HepG2 (cell line): ENCODE measurements at regions not wholly inside any gene's neighbourhood (a gene's known extent, or its start where the extent isn't known, plus 50 kb on each side); places are given as distances from the start of the nearest gene placed in this dataset.

Source experiments
- ATAC-seq: fragments of 200-7000 bp; cut with Tn5 transposase; 3 replicates; pipeline ENCODE4 v1.9.1; 2020; ENCODE audit warnings: mild to moderate bottlenecking, moderate library complexity
- BruUV-seq: library from RNA; stranded (reverse); fragments of 400-500 nt; replicated peaks from 2 replicates; lab custom pipeline; 2021; lab: Mats Ljungman, UMichigan
- CTCF ChIA-PET: fragments of 300-600 bp; formaldehyde crosslinking; extraction: SDS; loops from one replicate; lab custom pipeline; 2021; ENCODE audit warnings: low total read pairs, inconsistent platforms, low intra/inter-chr PET ratio; lab: Yijun Ruan, JAX
- POLR2A ChIA-PET: fragments of 350-600 bp; sonication (Branson Sonifier 250); formaldehyde crosslinking; loops from one replicate; lab custom pipeline; 2020; ENCODE audit warnings: antibody characterized with exemption, inconsistent platforms; lab: Yijun Ruan, JAX
- DNase-seq: peaks from one replicate; pipeline ENCODE4 v3.0.0-alpha.2; 2015; ENCODE audit warnings: low spot score
- FAIRE-seq: peaks from 3 replicates; lab custom pipeline; 2011; peaks lifted over from hg19 to GRCh38; lab: Jason Lieb, UNC
- H2AFZ ChIP-seq: one replicate; pipeline ENCODE4 v1.6.1; 2011; ENCODE audit warnings: low read length, inconsistent platforms
- H3K27ac ChIP-seq: fragments of 300-600 bp; 3 replicates; pipeline ENCODE4 v1.8.0; 2011; ENCODE audit warnings: mixed run types, mild to moderate bottlenecking, mixed read lengths, low read length, inconsistent platforms; ENCODE audit not compliant: insufficient read depth; ENCODE audit errors: extremely low read length
- H3K27me3 ChIP-seq, 2 experiments: fragments of 200-600 bp in 1 of 2; 2 replicates in 1 of 2; 3 replicates in 1 of 2; pipeline versions ENCODE4 v1.6.0 to v1.8.0; 2011; ENCODE audit warnings: low read length in 2 of 2, mild to moderate bottlenecking in 2 of 2, moderate library complexity in 2 of 2, inconsistent platforms in 1 of 2; ENCODE audit not compliant: insufficient read depth in 2 of 2, control insufficient read depth in 1 of 2
- H3K36me3 ChIP-seq, 2 experiments: fragments of 200-600 bp in 1 of 2; replicated peaks in 1 of 2; 2 replicates in 1 of 2; 3 replicates in 1 of 2; pipeline versions ENCODE4 v1.5.1 to v1.8.0; 2011; ENCODE audit warnings: low read length in 2 of 2, inconsistent platforms in 1 of 2; ENCODE audit not compliant: insufficient read depth in 2 of 2, control insufficient read depth in 1 of 2
- H3K4me1 ChIP-seq: 2 replicates; pipeline ENCODE4 v1.5.1; 2012; ENCODE audit warnings: low read length, inconsistent platforms; ENCODE audit not compliant: insufficient read depth
- H3K4me2 ChIP-seq: 2 replicates; pipeline ENCODE4 v1.6.0; 2011; ENCODE audit warnings: low read depth, low read length, inconsistent platforms
- H3K4me3 ChIP-seq, 3 experiments: fragments of 200-600 bp in 1 of 3; sonication (generic), shearing (Covaris generic) in 1 of 3; replicated peaks in 1 of 3; 2 replicates each; pipeline ENCODE4 v1.5.1; 2011 to 2016; ENCODE audit warnings: low read length in 3 of 3, inconsistent platforms in 2 of 3, low read depth in 2 of 3, mild to moderate bottlenecking in 2 of 3, control low read depth in 1 of 3, mixed read lengths in 1 of 3; ENCODE audit not compliant: insufficient read depth in 1 of 3
- H3K79me2 ChIP-seq: one replicate; pipeline ENCODE4 v1.6.1; 2011; ENCODE audit warnings: low read length, inconsistent platforms; ENCODE audit not compliant: insufficient read depth
- H3K9ac ChIP-seq: 2 replicates; pipeline ENCODE4 v1.6.0; 2011; ENCODE audit warnings: mild to moderate bottlenecking, low read depth, low read length, inconsistent platforms; ENCODE audit not compliant: insufficient read depth
- H3K9me3 ChIP-seq: 2 replicates; pipeline ENCODE4 v1.5.1; 2012; ENCODE audit warnings: mild to moderate bottlenecking, low read length
- H4K20me1 ChIP-seq: 2 replicates; pipeline ENCODE4 v1.6.0; 2011; ENCODE audit warnings: inconsistent platforms, mild to moderate bottlenecking, low read length, moderate library complexity; ENCODE audit not compliant: insufficient read depth
- ATAD3A ChIP-seq: sonication (generic); formaldehyde crosslinking; IDR thresholded peaks from 2 replicates; pipeline ENCODE4 v1.4.0; 2020; ENCODE audit warnings: missing genetic modification reagents
- ATF5 ChIP-seq: sonication (generic); formaldehyde crosslinking; IDR thresholded peaks from 2 replicates; pipeline ENCODE4 v1.4.0; 2020; ENCODE audit warnings: mild to moderate bottlenecking, low read depth, missing genetic modification reagents
- CHCHD3 ChIP-seq: sonication (generic); formaldehyde crosslinking; IDR thresholded peaks from 2 replicates; pipeline ENCODE4 v1.8.0; 2022; ENCODE audit warnings: mild to moderate bottlenecking, missing genetic modification reagents, moderate library complexity
- FOXO1 ChIP-seq: sonication (generic); formaldehyde crosslinking; IDR thresholded peaks from 2 replicates; pipeline ENCODE4 v1.4.0; 2020; ENCODE audit warnings: missing genetic modification reagents
- HMG20A ChIP-seq: IDR thresholded peaks from 2 replicates; pipeline ENCODE4 v1.6.1; 2016; ENCODE audit warnings: borderline replicate concordance
- NCOR1 ChIP-seq: fragments of 200-600 bp; sonication (generic); IDR thresholded peaks from 2 replicates; pipeline ENCODE4 v1.7.0; 2017; ENCODE audit warnings: antibody characterized with exemption, low read length, borderline replicate concordance
- NKX3-1 ChIP-seq: sonication (generic); formaldehyde crosslinking; IDR thresholded peaks from 2 replicates; pipeline ENCODE4 v1.5.0; 2020; ENCODE audit warnings: missing genetic modification reagents
- ZBTB38 ChIP-seq: sonication (generic); formaldehyde crosslinking; IDR thresholded peaks from 2 replicates; pipeline ENCODE4 v1.5.1; 2020; ENCODE audit warnings: mild to moderate bottlenecking, missing genetic modification reagents
- ZFP41 ChIP-seq: sonication (generic); formaldehyde crosslinking; IDR thresholded peaks from 2 replicates; pipeline ENCODE4 v1.4.0; 2020; ENCODE audit warnings: mild to moderate bottlenecking, missing genetic modification reagents, borderline replicate concordance
- ZNF264 ChIP-seq: sonication (generic); formaldehyde crosslinking; IDR thresholded peaks from 2 replicates; pipeline ENCODE4 v1.4.0; 2020; ENCODE audit warnings: missing genetic modification reagents
- ZNF30 ChIP-seq: sonication (generic); formaldehyde crosslinking; IDR thresholded peaks from 2 replicates; pipeline ENCODE4 v1.5.0; 2020; ENCODE audit warnings: mild to moderate bottlenecking, missing genetic modification reagents
- ZNF432 ChIP-seq: sonication (generic); formaldehyde crosslinking; IDR thresholded peaks from 2 replicates; pipeline ENCODE4 v1.5.0; 2020; ENCODE audit warnings: missing genetic modification reagents, mild to moderate bottlenecking, borderline replicate concordance
- ZNF484 ChIP-seq: sonication (generic); formaldehyde crosslinking; IDR thresholded peaks from 2 replicates; pipeline ENCODE4 v1.5.1; 2020; ENCODE audit warnings: mild to moderate bottlenecking, low read depth, missing genetic modification reagents, borderline replicate concordance
- WGBS: methylation state at CpG from one replicate; pipeline ENCODE4 v1.1.6; 2017; ENCODE audit warnings: low lambda C conversion rate; 5-methylcytosine and 5-hydroxymethylcytosine counted together
- in situ Hi-C: cut with HindIII; loops from 2 replicates; pipeline ENCODE4 v1.10.0; 2017; ENCODE audit warnings: low pct_unique_long_range_greater_than_20kb; ENCODE audit not compliant: extremely low pct_ligation_motif_present
- intact Hi-C: fragments of 100-400 bp; cut with micrococcal nuclease; formaldehyde crosslinking; loops from one replicate; pipeline ENCODE4 v1.10.0; 2022; ENCODE audit not compliant: unreplicated experiment

GRCh38 chr5:31075981-31076380, 117.5 kb upstream of the CDH6 start (continued):
- TF ChIP-seq ZNF432 (CRISPR knock-in tag): no peak

GRCh38 chr5:31068287-31068686, 125.2 kb upstream of the CDH6 start:
- ATAC-seq (no peak), FAIRE-seq (no peak)
- CTCF ChIA-PET: no interaction called here

GRCh38 chr5:31066655-31067328, 126.7 kb upstream of the CDH6 start:
- 8% methylated on average over 5 of the region's 5 CpGs for WGBS

More at GRCh38 chr5:31068287-31068686, 125.2 kb upstream of the CDH6 start:
- H3K27me3 ChIP-seq: no peaks in the 10 kb centered on the region; a peak in 1 of 5 replicates
- 6% methylated on average over 1 of the region's 1 CpG for WGBS
- intact Hi-C loops (no loop called here), in situ Hi-C loops (no loop called here)
- H4K20me1 ChIP-seq: no peaks in the 10 kb centered on the region
- H3K4me2 ChIP-seq: no peak overlapping the region
- no peak overlapping the region for H3K9ac ChIP-seq
- H2AFZ ChIP-seq: no peak overlapping the region
- no peak overlapping the region for H3K4me3 ChIP-seq
- BruUV-seq: no TSS peak
- H3K79me2 ChIP-seq: no peaks in the 10 kb centered on the region
- POLR2A ChIA-PET: no interaction called here
- DNase-seq: no peak
- H3K27ac ChIP-seq: no peak overlapping the region
- no peaks in the 10 kb centered on the region for H3K36me3 ChIP-seq
- no peaks in the 10 kb centered on the region for H3K4me1 ChIP-seq
- H3K9me3 ChIP-seq: no peaks in the 10 kb centered on the region
- TF ChIP-seq NKX3-1 (CRISPR knock-in tag) (no peak), ZBTB38 (CRISPR knock-in tag) (no peak), ATAD3A (no peak), HMG20A (no peak), ZFP41 (no peak)

More at GRCh38 chr5:31066655-31067328, 126.7 kb upstream of the CDH6 start:
- Histone ChIP-seq H3K36me3 (no peaks in the 10 kb centered on the region), H3K27ac (no peak overlapping the region), H3K4me1 (no peaks in the 10 kb centered on the region), H3K4me3 (no peak overlapping the region), H3K4me2 (no peak overlapping the region), H3K27me3 (no peaks in the 10 kb centered on the region; a peak in 1 of 5 replicates), H2AFZ (no peak overlapping the region), H4K20me1 (no peaks in the 10 kb centered on the region), H3K9ac (no peak overlapping the region), H3K9me3 (no peaks in the 10 kb centered on the region), H3K79me2 (no peaks in the 10 kb centered on the region)
- no TSS peak for BruUV-seq
- ATAC-seq (no peak), FAIRE-seq (no peak), DNase-seq (no peak)
- intact Hi-C loops: no loop called here
- ChIA-PET POLR2A (no interaction called here), CTCF (no interaction called here)
- TF ChIP-seq FOXO1 (CRISPR knock-in tag) (no peak), ZNF484 (CRISPR knock-in tag) (no peak), ATF5 (CRISPR knock-in tag) (no peak), NCOR1 (no peak), CHCHD3 (no peak), ZNF264 (CRISPR knock-in tag) (no peak), ZNF30 (CRISPR knock-in tag) (no peak)
- in situ Hi-C loops: no loop called here
